ENCODE measurements at regions not wholly inside any gene's neighbourhood (a gene's known extent, or its start where the extent isn't known, plus 50 kb on each side); places are given as distances from the start of the nearest gene placed in this dataset.
"Not testable (repeated sequence)": the region's sequence is repeated elsewhere in the genome, so short reads cannot be mapped to it uniquely, and the experiment has no call there.

- in situ Hi-C loops (cut with MboI; ENCODE audit: low pct_unique_long_range_greater_than_20kb, low sequenced_read_pairs); DNase-seq: not testable (repeated sequence)
Measured at GRCh38 chr19:14287837-14288236, 81.9 kb upstream of the ADGRL1 start.

GRCh38 chr19:14286594-14286993 is 80.6 kb upstream of the ADGRL1 start:
- in situ Hi-C loops (cut with MboI; ENCODE audit: low pct_unique_long_range_greater_than_20kb, low sequenced_read_pairs) = not testable (repeated sequence)

GRCh38 chr19:14285726-14286125 is 79.8 kb upstream of the ADGRL1 start:
- DNase-seq; in situ Hi-C loops (cut with MboI; ENCODE audit: low pct_unique_long_range_greater_than_20kb, low sequenced_read_pairs): not testable (repeated sequence)

More at GRCh38 chr19:14286594-14286993, 80.6 kb upstream of the ADGRL1 start:
- DNase-seq = not testable (repeated sequence)

DNA sequence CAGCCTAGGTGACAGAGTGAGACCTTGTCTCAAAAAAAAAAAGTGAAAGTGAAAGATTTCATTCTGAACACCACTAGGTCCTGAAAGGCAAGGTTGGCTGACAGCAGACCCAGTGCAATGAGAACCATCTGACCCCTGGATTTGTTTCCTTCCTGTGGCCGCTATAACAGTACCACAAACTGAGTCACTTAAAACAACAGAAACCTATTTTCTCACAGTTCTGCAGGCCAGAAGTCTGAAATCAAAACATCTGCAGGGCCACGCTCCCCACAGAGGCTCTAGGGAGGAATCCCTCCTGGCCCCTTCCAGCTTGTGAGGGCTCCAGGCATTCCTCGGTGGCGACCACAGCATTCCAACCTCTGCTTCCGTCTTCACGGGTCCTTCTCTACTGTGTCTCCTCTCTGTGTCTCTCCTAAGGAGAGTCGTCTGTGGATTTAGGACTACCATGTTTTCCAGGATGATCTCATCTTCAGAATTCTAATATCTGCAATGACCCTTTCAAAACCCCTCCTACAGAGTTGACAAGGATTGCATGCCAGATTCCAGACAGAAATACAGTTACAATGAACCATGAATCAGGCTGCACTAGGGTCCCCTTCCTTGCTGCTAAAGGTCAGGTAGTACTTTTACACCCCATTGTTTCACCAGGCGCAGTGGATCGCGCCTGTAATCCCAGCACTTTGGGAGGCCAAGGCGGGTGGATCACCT is 78.0 kb upstream of the ADGRL1 start:
- in situ Hi-C loops (cut with MboI; ENCODE audit: low pct_unique_long_range_greater_than_20kb, low sequenced_read_pairs) = not testable (repeated sequence)
- peak; percentile 30 for DNase-seq

DNA sequence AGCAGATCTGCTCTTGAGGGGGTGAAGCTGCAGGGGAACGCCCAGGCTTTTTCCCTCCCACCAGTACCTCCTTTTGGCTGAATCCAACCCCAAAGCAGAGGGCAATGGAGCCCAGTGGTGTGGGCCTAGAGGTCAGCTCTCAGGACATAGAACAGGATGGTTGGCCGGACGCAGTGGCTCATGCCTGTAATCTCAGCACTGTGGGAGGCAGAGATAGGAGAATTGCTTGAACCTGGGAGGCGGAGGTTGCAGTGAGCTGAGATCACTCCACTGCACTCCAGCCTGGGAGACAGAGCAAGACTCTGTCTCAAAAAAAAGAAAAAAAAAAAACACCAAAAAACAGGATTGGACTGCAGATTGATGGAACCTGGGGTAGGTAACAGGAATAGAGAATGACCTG is 73.3 kb upstream of the ADGRL1 start:
- in situ Hi-C loops (cut with MboI; ENCODE audit: low pct_unique_long_range_greater_than_20kb, low sequenced_read_pairs); DNase-seq: not testable (repeated sequence)

DNA sequence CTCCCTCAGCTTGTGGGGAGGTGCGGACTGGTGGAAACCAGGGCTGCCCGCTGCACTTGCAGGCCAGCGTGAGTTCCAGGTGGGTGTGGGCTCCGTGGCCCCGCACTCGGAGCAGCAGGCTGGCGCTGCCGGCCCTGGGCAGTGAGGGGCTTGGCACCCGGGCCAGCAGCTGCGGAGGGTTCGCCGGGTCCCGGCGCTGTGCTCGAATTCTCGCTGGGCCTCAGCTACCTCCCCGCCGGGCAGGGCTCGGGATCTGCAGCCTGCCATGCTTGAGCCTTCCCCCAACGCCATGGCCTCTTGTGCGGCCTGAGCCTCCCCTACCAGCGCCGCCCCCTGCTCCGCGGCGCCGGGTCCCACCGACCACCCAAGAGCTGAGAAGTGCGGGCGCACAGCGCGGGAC is 71.6 kb upstream of the ADGRL1 start:
- in situ Hi-C loops (cut with MboI; ENCODE audit: low pct_unique_long_range_greater_than_20kb, low sequenced_read_pairs) = no loop called here
- DNase-seq = no peak

DNA sequence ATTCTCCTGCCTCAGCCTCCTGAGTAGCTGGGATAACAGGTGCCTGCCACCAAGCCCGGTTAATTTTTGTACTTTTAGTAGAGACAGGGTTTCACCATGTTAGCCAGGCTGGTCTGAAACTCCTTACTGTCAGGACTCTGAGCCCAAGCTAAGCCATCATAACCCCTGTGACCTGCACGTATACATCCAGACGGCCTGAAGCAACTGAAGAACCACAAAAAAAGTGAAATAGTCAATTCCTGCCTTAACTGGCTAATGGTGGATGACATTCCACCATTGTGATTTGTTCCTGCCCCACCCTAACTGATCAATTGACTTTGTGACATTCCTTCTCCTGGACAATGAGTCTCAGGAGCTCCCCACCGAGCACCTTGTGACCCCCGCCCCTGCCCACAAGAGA is 69.9 kb upstream of the ADGRL1 start:
- in situ Hi-C loops (cut with MboI; ENCODE audit: low pct_unique_long_range_greater_than_20kb, low sequenced_read_pairs); DNase-seq: not testable (repeated sequence)

- DNase-seq = no peak
- in situ Hi-C loops (cut with MboI; ENCODE audit: low pct_unique_long_range_greater_than_20kb, low sequenced_read_pairs) = no loop called here
Measured at GRCh38 chr19:14272623-14273022, 66.7 kb upstream of the ADGRL1 start.

GRCh38 chr19:14271840-14272239 is 65.9 kb upstream of the ADGRL1 start:
- DNase-seq = no peak
- in situ Hi-C loops (cut with MboI; ENCODE audit: low pct_unique_long_range_greater_than_20kb, low sequenced_read_pairs) = no loop called here

- in situ Hi-C loops (cut with MboI; ENCODE audit: low pct_unique_long_range_greater_than_20kb, low sequenced_read_pairs) = not testable (repeated sequence)
Measured at GRCh38 chr19:14270557-14270956, 64.6 kb upstream of the ADGRL1 start.

GRCh38 chr19:14267224-14267741 is 61.3 kb upstream of the ADGRL1 start:
- in situ Hi-C loops (cut with MboI; ENCODE audit: low pct_unique_long_range_greater_than_20kb, low sequenced_read_pairs) = no loop called here
- no peak for DNase-seq

More at GRCh38 chr19:14270557-14270956, 64.6 kb upstream of the ADGRL1 start:
- DNase-seq = not testable (repeated sequence)

- DNase-seq; in situ Hi-C loops (cut with MboI; ENCODE audit: low pct_unique_long_range_greater_than_20kb, low sequenced_read_pairs): not testable (repeated sequence)
Measured at GRCh38 chr19:14266208-14266607, 60.2 kb upstream of the ADGRL1 start.

- in situ Hi-C loops (cut with MboI; ENCODE audit: low pct_unique_long_range_greater_than_20kb, low sequenced_read_pairs) = no loop called here
- DNase-seq = no peak
Measured at GRCh38 chr19:14265290-14266036, 59.5 kb upstream of the ADGRL1 start.

- in situ Hi-C loops (cut with MboI; ENCODE audit: low pct_unique_long_range_greater_than_20kb, low sequenced_read_pairs); DNase-seq: not testable (repeated sequence)
Measured at GRCh38 chr19:14255902-14256649, 50.1 kb upstream of the ADGRL1 start.

Data from KBM-7 (cell line).